Natural killer cell (primary cell): ENCODE measurements at regions not wholly inside any gene's neighbourhood (a gene's known extent, or its start where the extent isn't known, plus 50 kb on each side); places are given as distances from the start of the nearest gene placed in this dataset.

Experiments
- ATAC-seq, 3 donors: fragments of 150-1000 bp in 2 of 3; fragments of 200-7000 bp in 1 of 3; cut with Tn5 transposase; 1 replicate in 1 of 3; 2 replicates in 2 of 3; pipeline ENCODE4 v1.10.0; 2021; ENCODE audit warnings: mild to moderate bottlenecking in 2 of 3, moderate library complexity in 2 of 3
- DNase-seq, 2 donors: peaks; one replicate each; pipeline versions ENCODE4 v3.0.0 to v3.0.0-alpha.2; 2013 to 2021; ENCODE audit warnings: mixed read lengths in 1 of 2
- H3K27ac ChIP-seq: one replicate; pipeline ENCODE4 v1.5.1; 2013; ENCODE audit warnings: mild to moderate bottlenecking, low read length
- H3K27me3 ChIP-seq: one replicate; pipeline ENCODE4 v1.6.1; 2013; ENCODE audit warnings: low read length; ENCODE audit not compliant: control insufficient read depth, insufficient read depth
- H3K36me3 ChIP-seq: one replicate; pipeline ENCODE4 v1.6.1; 2013; ENCODE audit warnings: low read length; ENCODE audit not compliant: control insufficient read depth, insufficient read depth
- H3K4me1 ChIP-seq: one replicate; pipeline ENCODE4 v1.6.1; 2013; ENCODE audit warnings: low read length; ENCODE audit not compliant: control insufficient read depth, insufficient read depth
- H3K4me3 ChIP-seq: one replicate; pipeline ENCODE4 v1.5.1; 2013; ENCODE audit warnings: low read length
- H3K9me3 ChIP-seq: one replicate; pipeline ENCODE4 v1.6.1; 2013; ENCODE audit warnings: low read length; ENCODE audit not compliant: control insufficient read depth, insufficient read depth
- H3K27ac Mint-ChIP-seq, 2 donors: one replicate each; pipeline ENCODE4 v1.8.0; 2022; ENCODE audit warnings: mild to moderate bottlenecking in 2 of 2, mixed read lengths in 2 of 2, moderate library complexity in 1 of 2
- H3K27me3 Mint-ChIP-seq, 2 donors: one replicate each; pipeline ENCODE4 v1.8.0; 2022; ENCODE audit warnings: low read depth in 2 of 2, mixed read lengths in 2 of 2
- H3K36me3 Mint-ChIP-seq: one replicate; pipeline ENCODE4 v1.8.0; 2022; ENCODE audit warnings: mixed read lengths
- H3K4me1 Mint-ChIP-seq, 2 donors: one replicate each; pipeline ENCODE4 v1.8.0; 2022; ENCODE audit warnings: mixed read lengths in 2 of 2
- H3K4me3 Mint-ChIP-seq: one replicate; pipeline ENCODE4 v1.8.0; 2022; ENCODE audit warnings: mild to moderate bottlenecking, moderate library complexity, mixed read lengths
- H3K9me3 Mint-ChIP-seq, 2 donors: one replicate each; pipeline ENCODE4 v1.8.0; 2022; ENCODE audit warnings: mixed read lengths in 2 of 2
- CTCF ChIP-seq: fragments of 200-600 bp; IDR thresholded peaks from one replicate; pipeline ENCODE4 v1.8.0; 2022; ENCODE audit warnings: antibody characterized with exemption
- WGBS: methylation state at CpG from one replicate; pipeline ENCODE4 v1.1.7; 2013; ENCODE audit warnings: missing lambda C conversion rate; ENCODE audit not compliant: insufficient coverage; 5-methylcytosine and 5-hydroxymethylcytosine counted together
- intact Hi-C: fragments of 100-400 bp; cut with micrococcal nuclease; formaldehyde crosslinking; loops from one replicate; pipeline ENCODE4 v1.14.2; 2022

- DNase-seq (no peak), ATAC-seq (no peak)
- Mint-ChIP-seq H3K27ac (peak overlapping the region in 1 of 2 donors; percentile 24), H3K4me3 (no peak overlapping the region), H3K27me3 (peaks cover 32 to 49% of the 10 kb centered on the region in 2 donors), H3K4me1 (peaks cover 6 to 7% of the 10 kb centered on the region in 2 donors), H3K36me3 (no peaks in the 10 kb centered on the region), H3K9me3 (no peaks in the 10 kb centered on the region)
- no peaks in the 10 kb centered on the region for H3K9me3 ChIP-seq
- WGBS = 67% methylated on average over 3 of the region's 3 CpGs
- no peak overlapping the region for H3K27ac ChIP-seq
- no peaks in the 10 kb centered on the region for H3K36me3 ChIP-seq
- intact Hi-C loops = no loop called here
- no peak overlapping the region for H3K4me3 ChIP-seq
- H3K4me1 ChIP-seq = peaks cover 4% of the 10 kb centered on the region
- H3K27me3 ChIP-seq = peaks cover 8% of the 10 kb centered on the region
- TF ChIP-seq CTCF = no peak
Observed at GRCh38 chr16:66131895-66132294, 234.6 kb upstream of the CDH5 start.

- Mint-ChIP-seq H3K4me1 (peaks cover 6 to 7% of the 10 kb centered on the region in 2 donors), H3K9me3 (no peaks in the 10 kb centered on the region), H3K36me3 (no peaks in the 10 kb centered on the region), H3K27ac (no peak overlapping the region), H3K4me3 (no peak overlapping the region), H3K27me3 (peaks cover 35 to 54% of the 10 kb centered on the region in 2 donors)
- Histone ChIP-seq H3K36me3 (no peaks in the 10 kb centered on the region), H3K27ac (no peak overlapping the region), H3K4me1 (peaks cover 4% of the 10 kb centered on the region), H3K4me3 (no peak overlapping the region), H3K9me3 (no peaks in the 10 kb centered on the region), H3K27me3 (peaks cover 12% of the 10 kb centered on the region)
- TF ChIP-seq CTCF = no peak
- ATAC-seq (no peak), DNase-seq (no peak)
- intact Hi-C loops = no loop called here
- WGBS = 80% methylated on average over 5 of the region's 5 CpGs
Observed at GRCh38 chr16:66131156-66131807, 235.2 kb upstream of the CDH5 start.

- Histone ChIP-seq H3K27me3 (peaks cover 18% of the 10 kb centered on the region), H3K27ac (no peak overlapping the region), H3K4me3 (no peak overlapping the region), H3K4me1 (peaks cover 4% of the 10 kb centered on the region), H3K36me3 (no peaks in the 10 kb centered on the region), H3K9me3 (no peaks in the 10 kb centered on the region)
- DNase-seq (no peak), ATAC-seq (no peak)
- 70% methylated on average over 4 of the region's 5 CpGs for WGBS
- TF ChIP-seq CTCF = no peak
- no peak overlapping the region for H3K27ac Mint-ChIP-seq
- no peaks in the 10 kb centered on the region for H3K36me3 Mint-ChIP-seq
- H3K4me1 Mint-ChIP-seq = peaks cover 6 to 7% of the 10 kb centered on the region in 2 donors
- no peaks in the 10 kb centered on the region for H3K9me3 Mint-ChIP-seq
- intact Hi-C loops = no loop called here
- H3K27me3 Mint-ChIP-seq = peaks cover 35 to 59% of the 10 kb centered on the region in 2 donors
- H3K4me3 Mint-ChIP-seq = no peak overlapping the region
Observed at GRCh38 chr16:66130296-66130905, 236.1 kb upstream of the CDH5 start.

- WGBS = 72% methylated on average over 4 of the region's 4 CpGs
- Mint-ChIP-seq H3K9me3 (no peaks in the 10 kb centered on the region), H3K4me3 (no peak overlapping the region), H3K36me3 (no peaks in the 10 kb centered on the region), H3K27me3 (peaks cover 37 to 65% of the 10 kb centered on the region in 2 donors), H3K27ac (no peak overlapping the region), H3K4me1 (peaks cover 6 to 7% of the 10 kb centered on the region in 2 donors)
- Histone ChIP-seq H3K27me3 (peaks cover 18% of the 10 kb centered on the region), H3K4me1 (peaks cover 4% of the 10 kb centered on the region), H3K36me3 (no peaks in the 10 kb centered on the region), H3K9me3 (no peaks in the 10 kb centered on the region), H3K4me3 (no peak overlapping the region), H3K27ac (no peak overlapping the region)
- intact Hi-C loops = no loop called here
- TF ChIP-seq CTCF = no peak
- ATAC-seq (no peak), DNase-seq (no peak)
Observed at GRCh38 chr16:66129196-66129595, 237.3 kb upstream of the CDH5 start.
